Right cardiac atrium (tissue), 5 donors: ENCODE measurements at regions not wholly inside any gene's neighbourhood (a gene's known extent, or its start where the extent isn't known, plus 50 kb on each side); places are given as distances from the start of the nearest gene placed in this dataset.
A peak's percentile ranks its signal among the peaks of the same experiment; 100 is the strongest.

Experiments
- ATAC-seq, 2 donors: fragments of 200-7000 bp; cut with Tn5 transposase; one replicate each; pipeline versions ENCODE4 v1.8.0 to v1.9.1; 2020; ENCODE audit warnings: moderate library complexity in 2 of 2, mild to moderate bottlenecking in 1 of 2
- DNase-seq, 3 donors: peaks; one replicate each; pipeline ENCODE4 v3.0.0-alpha.2; 2020
- H3K27ac ChIP-seq: one replicate; pipeline ENCODE4 v1.5.1; 2013; ENCODE audit warnings: mild to moderate bottlenecking, low read length, control low read depth, moderate library complexity
- H3K27me3 ChIP-seq: one replicate; pipeline ENCODE4 v1.6.1; 2013; ENCODE audit not compliant: control insufficient read depth, insufficient read depth
- H3K4me1 ChIP-seq: one replicate; pipeline ENCODE4 v1.6.1; 2013; ENCODE audit warnings: low read length; ENCODE audit not compliant: control insufficient read depth, insufficient read depth
- H3K4me3 ChIP-seq: one replicate; pipeline ENCODE4 v1.5.1; 2013; ENCODE audit warnings: low read length, control low read depth
- H3K9me3 ChIP-seq: one replicate; pipeline ENCODE4 v1.6.1; 2013; ENCODE audit warnings: low read length; ENCODE audit not compliant: control insufficient read depth
- WGBS: extraction: QIAGEN DNeasy Blood & Tissue Kit; methylation state at CpG from one replicate; pipeline ENCODE4 v1.1.7; 2013; 5-methylcytosine and 5-hydroxymethylcytosine counted together
- intact Hi-C, 4 donors: fragments of 100-400 bp; cut with DNase I; formaldehyde crosslinking; loops; one replicate each; pipeline versions ENCODE4 v1.11.0 to v1.14.0; 2022 to 2023
- donor health status: healthy with polysubstance abuse.
- donor health status: DM: no; HTN: yes; CAD: no.
- donor health status: DM: no; HTN: no; CAD: no.
- donor health status: DM: no; HTN: yes; CAD: no; lungs with severe emphysema.
- donor health status: DM: yes; HTN: yes; CAD: no.

- Histone ChIP-seq H3K27ac (no peak overlapping the region), H3K4me1 (no peaks in the 10 kb centered on the region), H3K9me3 (no peaks in the 10 kb centered on the region), H3K4me3 (no peak overlapping the region), H3K27me3 (no peaks in the 10 kb centered on the region)
- DNase-seq (no peak), ATAC-seq (peak; percentile 83 to 93)
- intact Hi-C loops: no loop called here
- whole genome bisulfite sequencing: 10% methylated on average over 3 of the region's 3 CpGs
Measured at GRCh38 chr2:196473617-196474016, 165.9 kb upstream of the CCDC150 start.

- no peaks in the 10 kb centered on the region for H3K9me3 ChIP-seq
- H3K4me3 ChIP-seq: no peak overlapping the region
- intact Hi-C loops: no loop called here
- H3K4me1 ChIP-seq: peaks cover 8% of the 10 kb centered on the region
- 90% methylated on average over 3 of the region's 3 CpGs for WGBS
- no peak for DNase-seq
- H3K27me3 ChIP-seq: no peaks in the 10 kb centered on the region
- no peak for ATAC-seq
- H3K27ac ChIP-seq: no peak overlapping the region
Measured at GRCh38 chr2:196475611-196476010, 163.9 kb upstream of the CCDC150 start.

GRCh38 chr2:196478588-196478987 is 160.9 kb upstream of the CCDC150 start:
- DNase-seq (no peak), ATAC-seq (peak; percentile 17 to 25)
- peaks cover 11% of the 10 kb centered on the region for H3K4me1 ChIP-seq
- no peaks in the 10 kb centered on the region for H3K27me3 ChIP-seq
- 67% methylated on average over 2 of the region's 2 CpGs for WGBS
- no peak overlapping the region for H3K27ac ChIP-seq
- intact Hi-C loops: no loop called here
- no peaks in the 10 kb centered on the region for H3K9me3 ChIP-seq
- no peak overlapping the region for H3K4me3 ChIP-seq

GRCh38 chr2:196479350-196479749 is 160.2 kb upstream of the CCDC150 start:
- H3K4me3 ChIP-seq: no peak overlapping the region
- intact Hi-C loops: no loop called here
- peaks cover 11% of the 10 kb centered on the region for H3K4me1 ChIP-seq
- no peak overlapping the region for H3K27ac ChIP-seq
- H3K27me3 ChIP-seq: no peaks in the 10 kb centered on the region
- ATAC-seq (peak; percentile 40 to 58), DNase-seq (no peak)
- no peaks in the 10 kb centered on the region for H3K9me3 ChIP-seq

GRCh38 chr2:196480653-196481323 is 158.7 kb upstream of the CCDC150 start:
- intact Hi-C loops: loop anchor here in 1 of 4 donors (10.0 kb wide), 1 partner anchor 104 kb away; no protein-coding TSS in a partner anchor
- 96% methylated on average over 2 of the region's 2 CpGs for WGBS
- H3K9me3 ChIP-seq: no peaks in the 10 kb centered on the region
- no peak overlapping the region for H3K4me3 ChIP-seq
- DNase-seq (no peak), ATAC-seq (no peak)
- peaks cover 11% of the 10 kb centered on the region for H3K4me1 ChIP-seq
- H3K27ac ChIP-seq: no peak overlapping the region
- no peaks in the 10 kb centered on the region for H3K27me3 ChIP-seq

- Histone ChIP-seq H3K27me3 (no peaks in the 10 kb centered on the region), H3K27ac (no peak overlapping the region), H3K4me3 (no peak overlapping the region), H3K9me3 (no peaks in the 10 kb centered on the region), H3K4me1 (peaks cover 11% of the 10 kb centered on the region)
- intact Hi-C loops: loop anchor here in 1 of 4 donors (10.0 kb wide), 1 partner anchor 103 kb away; no protein-coding TSS in a partner anchor
- 53% methylated on average over 3 of the region's 3 CpGs for WGBS
- ATAC-seq (no peak), DNase-seq (no peak)
Measured at GRCh38 chr2:196481324-196481697, 158.2 kb upstream of the CCDC150 start.

- peaks cover 11% of the 10 kb centered on the region for H3K4me1 ChIP-seq
- WGBS: 90% methylated on average over 6 of the region's 6 CpGs
- DNase-seq (no peak), ATAC-seq (no peak)
- H3K9me3 ChIP-seq: no peaks in the 10 kb centered on the region
- H3K4me3 ChIP-seq: no peak overlapping the region
- H3K27me3 ChIP-seq: no peaks in the 10 kb centered on the region
- intact Hi-C loops: loop anchor here in 1 of 4 donors (10.0 kb wide), 1 partner anchor 102 kb away; no protein-coding TSS in a partner anchor
- H3K27ac ChIP-seq: no peak overlapping the region
Measured at GRCh38 chr2:196482119-196483065, 157.1 kb upstream of the CCDC150 start.

GRCh38 chr2:196486146-196486545 is 153.4 kb upstream of the CCDC150 start:
- 38% methylated on average over 3 of the region's 3 CpGs for WGBS
- DNase-seq (peak in 2 of 3 donors; percentile 35 to 49), ATAC-seq (peak; percentile 75 to 80)

GRCh38 chr2:196487417-196487816 is 152.1 kb upstream of the CCDC150 start:
- peak in 1 of 3 donors; percentile 31 for DNase-seq
- ATAC-seq: peak; percentile 73 to 78
- H3K4me1 ChIP-seq: peaks cover under 1% of the 10 kb centered on the region
- intact Hi-C loops: loop anchor here in 1 of 4 donors (10.0 kb wide), 1 partner anchor 97 kb away; no protein-coding TSS in a partner anchor
- no peaks in the 10 kb centered on the region for H3K27me3 ChIP-seq
- H3K4me3 ChIP-seq: no peak overlapping the region
- 40% methylated on average over 3 of the region's 3 CpGs for WGBS
- H3K9me3 ChIP-seq: no peaks in the 10 kb centered on the region
- H3K27ac ChIP-seq: peak overlapping the region; percentile 67

More at GRCh38 chr2:196486146-196486545, 153.4 kb upstream of the CCDC150 start:
- Histone ChIP-seq H3K4me1 (peaks cover 4% of the 10 kb centered on the region), H3K9me3 (no peaks in the 10 kb centered on the region), H3K27ac (peak overlapping the region; percentile 61), H3K4me3 (no peak overlapping the region), H3K27me3 (no peaks in the 10 kb centered on the region)
- intact Hi-C loops: loop anchor here in 1 of 4 donors (10.0 kb wide), 1 partner anchor 99 kb away; no protein-coding TSS in a partner anchor

GRCh38 chr2:196489371-196489770 is 150.1 kb upstream of the CCDC150 start:
- no peak for DNase-seq
- 85% methylated on average over 1 of the region's 1 CpG for WGBS
- Histone ChIP-seq H3K4me1 (no peaks in the 10 kb centered on the region), H3K4me3 (no peak overlapping the region), H3K27ac (no peak overlapping the region), H3K27me3 (no peaks in the 10 kb centered on the region), H3K9me3 (no peaks in the 10 kb centered on the region)
- ATAC-seq: no peak
- intact Hi-C loops: loop anchor here in 1 of 4 donors (10.0 kb wide), 1 partner anchor 95 kb away; no protein-coding TSS in a partner anchor

- ATAC-seq: no peak
- Histone ChIP-seq H3K27me3 (no peaks in the 10 kb centered on the region), H3K27ac (no peak overlapping the region), H3K4me1 (no peaks in the 10 kb centered on the region), H3K9me3 (no peaks in the 10 kb centered on the region), H3K4me3 (no peak overlapping the region)
- intact Hi-C loops: no loop called here
- WGBS: 94% methylated on average over 3 of the region's 3 CpGs
- DNase-seq: no peak
Measured at GRCh38 chr2:196492946-196493345, 146.6 kb upstream of the CCDC150 start.
